HepG2 (cell line): ENCODE measurements at regions not wholly inside any gene's neighbourhood (a gene's known extent, or its start where the extent isn't known, plus 50 kb on each side); places are given as distances from the start of the nearest gene placed in this dataset.

ENCODE experiments used
- CREB1 ChIP-seq, 2 experiments: fragments of 450-650 bp in 1 of 2; IDR thresholded peaks; 2 replicates each; pipeline ENCODE4 v1.6.1; 2016 to 2017; ENCODE audit warnings: control low read depth in 1 of 2, mild to moderate bottlenecking in 1 of 2, missing compliant biosample characterization in 1 of 2, missing genetic modification characterization in 1 of 2
- ELF4 ChIP-seq: sonication (generic); formaldehyde crosslinking; IDR thresholded peaks from 2 replicates; pipeline ENCODE4 v1.5.0; 2020; ENCODE audit warnings: missing genetic modification reagents, mild to moderate bottlenecking, moderate library complexity, borderline replicate concordance
- POLR2A ChIP-seq, 2 experiments: IDR thresholded peaks; 2 replicates each; pipeline ENCODE4 v1.6.1; 2011; ENCODE audit warnings: low read depth in 2 of 2, low read length in 2 of 2, mild to moderate bottlenecking in 1 of 2, moderate library complexity in 1 of 2; ENCODE audit not compliant: insufficient read depth in 1 of 2
- SIN3A ChIP-seq: IDR thresholded peaks from 2 replicates; pipeline ENCODE4 v1.6.1; 2011; ENCODE audit warnings: low read depth, mild to moderate bottlenecking, control low read depth, low read length, borderline replicate concordance
- SUZ12 ChIP-seq: fragments of 150-350 bp; IDR thresholded peaks from 2 replicates; pipeline ENCODE4 v1.6.1; 2014; ENCODE audit warnings: low read depth, low read length
- ZFP37 ChIP-seq: sonication (generic); formaldehyde crosslinking; IDR thresholded peaks from 2 replicates; pipeline ENCODE4 v1.4.0; 2020; ENCODE audit warnings: missing genetic modification reagents, borderline replicate concordance
- ZNF44 ChIP-seq: sonication (generic); formaldehyde crosslinking; IDR thresholded peaks from 2 replicates; pipeline ENCODE4 v1.5.1; 2020; ENCODE audit warnings: mild to moderate bottlenecking, missing genetic modification reagents
- TF ChIP-seq, protein P1 (sequence below), 2 experiments: IDR thresholded peaks; 2 replicates each; pipeline ENCODE4 v1.6.1; 2011 to 2012; ENCODE audit warnings: low read length in 2 of 2, borderline replicate concordance in 1 of 2, low read depth in 1 of 2, mild to moderate bottlenecking in 1 of 2, moderate library complexity in 1 of 2
- TF ChIP-seq, protein P2 (sequence below): sonication (generic); formaldehyde crosslinking; IDR thresholded peaks from 2 replicates; pipeline ENCODE4 v1.4.0; 2020; ENCODE audit warnings: missing genetic modification reagents
- TF ChIP-seq, protein P3 (sequence below): sonication (generic); formaldehyde crosslinking; IDR thresholded peaks from 2 replicates; pipeline ENCODE4 v1.5.0; 2020; ENCODE audit warnings: mild to moderate bottlenecking, missing genetic modification reagents, moderate library complexity
- TF ChIP-seq, protein P4 (sequence below): sonication (generic); formaldehyde crosslinking; IDR thresholded peaks from 2 replicates; pipeline ENCODE4 v1.4.0; 2020; ENCODE audit warnings: low read depth, mild to moderate bottlenecking, missing genetic modification reagents
- TF ChIP-seq, protein P5 (sequence below): sonication (generic); formaldehyde crosslinking; IDR thresholded peaks from 2 replicates; pipeline ENCODE4 v1.4.0; 2020; ENCODE audit warnings: missing genetic modification reagents
- TF ChIP-seq, protein P6 (sequence below): sonication (generic); formaldehyde crosslinking; IDR thresholded peaks from 2 replicates; pipeline ENCODE4 v1.4.0; 2020; ENCODE audit warnings: missing genetic modification reagents, borderline replicate concordance
- TF ChIP-seq, protein P7 (sequence below): IDR thresholded peaks from 2 replicates; pipeline ENCODE4 v1.6.1; 2016; ENCODE audit warnings: low read depth, control low read depth

DNA sequence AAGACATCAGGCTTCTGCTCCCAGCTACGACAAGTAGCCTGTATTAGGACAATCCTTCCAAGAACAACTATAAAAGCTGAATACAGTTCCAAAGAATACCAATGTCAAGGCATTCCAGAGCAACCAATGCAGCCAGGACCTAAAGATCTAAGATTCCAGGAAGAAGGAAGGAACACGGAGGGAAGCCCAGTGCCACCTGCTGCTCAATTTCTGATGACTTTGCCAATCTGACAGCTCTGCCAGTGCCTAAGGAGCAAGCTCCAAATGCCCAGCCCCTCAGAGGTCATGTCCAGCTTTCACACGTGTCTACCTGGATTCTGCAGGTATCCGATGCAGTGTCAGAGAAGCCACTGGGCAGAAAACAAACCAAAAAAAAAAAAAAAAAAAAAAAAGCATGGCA, 164.4 kb downstream of the IRS2 start:
- TF ChIP-seq ZFP37: no peak
- TF ChIP-seq, protein P1, sequence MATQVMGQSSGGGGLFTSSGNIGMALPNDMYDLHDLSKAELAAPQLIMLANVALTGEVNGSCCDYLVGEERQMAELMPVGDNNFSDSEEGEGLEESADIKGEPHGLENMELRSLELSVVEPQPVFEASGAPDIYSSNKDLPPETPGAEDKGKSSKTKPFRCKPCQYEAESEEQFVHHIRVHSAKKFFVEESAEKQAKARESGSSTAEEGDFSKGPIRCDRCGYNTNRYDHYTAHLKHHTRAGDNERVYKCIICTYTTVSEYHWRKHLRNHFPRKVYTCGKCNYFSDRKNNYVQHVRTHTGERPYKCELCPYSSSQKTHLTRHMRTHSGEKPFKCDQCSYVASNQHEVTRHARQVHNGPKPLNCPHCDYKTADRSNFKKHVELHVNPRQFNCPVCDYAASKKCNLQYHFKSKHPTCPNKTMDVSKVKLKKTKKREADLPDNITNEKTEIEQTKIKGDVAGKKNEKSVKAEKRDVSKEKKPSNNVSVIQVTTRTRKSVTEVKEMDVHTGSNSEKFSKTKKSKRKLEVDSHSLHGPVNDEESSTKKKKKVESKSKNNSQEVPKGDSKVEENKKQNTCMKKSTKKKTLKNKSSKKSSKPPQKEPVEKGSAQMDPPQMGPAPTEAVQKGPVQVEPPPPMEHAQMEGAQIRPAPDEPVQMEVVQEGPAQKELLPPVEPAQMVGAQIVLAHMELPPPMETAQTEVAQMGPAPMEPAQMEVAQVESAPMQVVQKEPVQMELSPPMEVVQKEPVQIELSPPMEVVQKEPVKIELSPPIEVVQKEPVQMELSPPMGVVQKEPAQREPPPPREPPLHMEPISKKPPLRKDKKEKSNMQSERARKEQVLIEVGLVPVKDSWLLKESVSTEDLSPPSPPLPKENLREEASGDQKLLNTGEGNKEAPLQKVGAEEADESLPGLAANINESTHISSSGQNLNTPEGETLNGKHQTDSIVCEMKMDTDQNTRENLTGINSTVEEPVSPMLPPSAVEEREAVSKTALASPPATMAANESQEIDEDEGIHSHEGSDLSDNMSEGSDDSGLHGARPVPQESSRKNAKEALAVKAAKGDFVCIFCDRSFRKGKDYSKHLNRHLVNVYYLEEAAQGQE (IDR thresholded peaks at IDR 0.05; ENCODE audit: borderline replicate concordance in 1 of 2, low read depth in 1 of 2, low read length in 2 of 2): no peak
- TF ChIP-seq, protein P2, sequence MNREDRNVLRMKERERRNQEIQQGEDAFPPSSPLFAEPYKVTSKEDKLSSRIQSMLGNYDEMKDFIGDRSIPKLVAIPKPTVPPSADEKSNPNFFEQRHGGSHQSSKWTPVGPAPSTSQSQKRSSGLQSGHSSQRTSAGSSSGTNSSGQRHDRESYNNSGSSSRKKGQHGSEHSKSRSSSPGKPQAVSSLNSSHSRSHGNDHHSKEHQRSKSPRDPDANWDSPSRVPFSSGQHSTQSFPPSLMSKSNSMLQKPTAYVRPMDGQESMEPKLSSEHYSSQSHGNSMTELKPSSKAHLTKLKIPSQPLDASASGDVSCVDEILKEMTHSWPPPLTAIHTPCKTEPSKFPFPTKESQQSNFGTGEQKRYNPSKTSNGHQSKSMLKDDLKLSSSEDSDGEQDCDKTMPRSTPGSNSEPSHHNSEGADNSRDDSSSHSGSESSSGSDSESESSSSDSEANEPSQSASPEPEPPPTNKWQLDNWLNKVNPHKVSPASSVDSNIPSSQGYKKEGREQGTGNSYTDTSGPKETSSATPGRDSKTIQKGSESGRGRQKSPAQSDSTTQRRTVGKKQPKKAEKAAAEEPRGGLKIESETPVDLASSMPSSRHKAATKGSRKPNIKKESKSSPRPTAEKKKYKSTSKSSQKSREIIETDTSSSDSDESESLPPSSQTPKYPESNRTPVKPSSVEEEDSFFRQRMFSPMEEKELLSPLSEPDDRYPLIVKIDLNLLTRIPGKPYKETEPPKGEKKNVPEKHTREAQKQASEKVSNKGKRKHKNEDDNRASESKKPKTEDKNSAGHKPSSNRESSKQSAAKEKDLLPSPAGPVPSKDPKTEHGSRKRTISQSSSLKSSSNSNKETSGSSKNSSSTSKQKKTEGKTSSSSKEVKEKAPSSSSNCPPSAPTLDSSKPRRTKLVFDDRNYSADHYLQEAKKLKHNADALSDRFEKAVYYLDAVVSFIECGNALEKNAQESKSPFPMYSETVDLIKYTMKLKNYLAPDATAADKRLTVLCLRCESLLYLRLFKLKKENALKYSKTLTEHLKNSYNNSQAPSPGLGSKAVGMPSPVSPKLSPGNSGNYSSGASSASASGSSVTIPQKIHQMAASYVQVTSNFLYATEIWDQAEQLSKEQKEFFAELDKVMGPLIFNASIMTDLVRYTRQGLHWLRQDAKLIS (CRISPR knock-in tag): no peak
- TF ChIP-seq POLR2A (IDR thresholded peaks at IDR 0.05; ENCODE audit: insufficient read depth in 1 of 2, low read depth in 2 of 2, low read length in 2 of 2): no peak
- TF ChIP-seq, protein P3, sequence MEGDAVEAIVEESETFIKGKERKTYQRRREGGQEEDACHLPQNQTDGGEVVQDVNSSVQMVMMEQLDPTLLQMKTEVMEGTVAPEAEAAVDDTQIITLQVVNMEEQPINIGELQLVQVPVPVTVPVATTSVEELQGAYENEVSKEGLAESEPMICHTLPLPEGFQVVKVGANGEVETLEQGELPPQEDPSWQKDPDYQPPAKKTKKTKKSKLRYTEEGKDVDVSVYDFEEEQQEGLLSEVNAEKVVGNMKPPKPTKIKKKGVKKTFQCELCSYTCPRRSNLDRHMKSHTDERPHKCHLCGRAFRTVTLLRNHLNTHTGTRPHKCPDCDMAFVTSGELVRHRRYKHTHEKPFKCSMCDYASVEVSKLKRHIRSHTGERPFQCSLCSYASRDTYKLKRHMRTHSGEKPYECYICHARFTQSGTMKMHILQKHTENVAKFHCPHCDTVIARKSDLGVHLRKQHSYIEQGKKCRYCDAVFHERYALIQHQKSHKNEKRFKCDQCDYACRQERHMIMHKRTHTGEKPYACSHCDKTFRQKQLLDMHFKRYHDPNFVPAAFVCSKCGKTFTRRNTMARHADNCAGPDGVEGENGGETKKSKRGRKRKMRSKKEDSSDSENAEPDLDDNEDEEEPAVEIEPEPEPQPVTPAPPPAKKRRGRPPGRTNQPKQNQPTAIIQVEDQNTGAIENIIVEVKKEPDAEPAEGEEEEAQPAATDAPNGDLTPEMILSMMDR: no peak
- TF ChIP-seq, protein P4, sequence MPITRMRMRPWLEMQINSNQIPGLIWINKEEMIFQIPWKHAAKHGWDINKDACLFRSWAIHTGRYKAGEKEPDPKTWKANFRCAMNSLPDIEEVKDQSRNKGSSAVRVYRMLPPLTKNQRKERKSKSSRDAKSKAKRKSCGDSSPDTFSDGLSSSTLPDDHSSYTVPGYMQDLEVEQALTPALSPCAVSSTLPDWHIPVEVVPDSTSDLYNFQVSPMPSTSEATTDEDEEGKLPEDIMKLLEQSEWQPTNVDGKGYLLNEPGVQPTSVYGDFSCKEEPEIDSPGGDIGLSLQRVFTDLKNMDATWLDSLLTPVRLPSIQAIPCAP (CRISPR knock-in tag): no peak
- TF ChIP-seq, protein P5, sequence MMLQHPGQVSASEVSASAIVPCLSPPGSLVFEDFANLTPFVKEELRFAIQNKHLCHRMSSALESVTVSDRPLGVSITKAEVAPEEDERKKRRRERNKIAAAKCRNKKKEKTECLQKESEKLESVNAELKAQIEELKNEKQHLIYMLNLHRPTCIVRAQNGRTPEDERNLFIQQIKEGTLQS: no peak
- no peak for TF ChIP-seq ELF4 (CRISPR knock-in tag)
- no peak for TF ChIP-seq SUZ12
- no peak for TF ChIP-seq ZNF44
- no peak for TF ChIP-seq CREB1 (IDR thresholded peaks at IDR 0.05)
- no peak for TF ChIP-seq CREB1 (CRISPR knock-in tag; IDR thresholded peaks at IDR 0.05)
- no peak for TF ChIP-seq SIN3A
- TF ChIP-seq, protein P6, sequence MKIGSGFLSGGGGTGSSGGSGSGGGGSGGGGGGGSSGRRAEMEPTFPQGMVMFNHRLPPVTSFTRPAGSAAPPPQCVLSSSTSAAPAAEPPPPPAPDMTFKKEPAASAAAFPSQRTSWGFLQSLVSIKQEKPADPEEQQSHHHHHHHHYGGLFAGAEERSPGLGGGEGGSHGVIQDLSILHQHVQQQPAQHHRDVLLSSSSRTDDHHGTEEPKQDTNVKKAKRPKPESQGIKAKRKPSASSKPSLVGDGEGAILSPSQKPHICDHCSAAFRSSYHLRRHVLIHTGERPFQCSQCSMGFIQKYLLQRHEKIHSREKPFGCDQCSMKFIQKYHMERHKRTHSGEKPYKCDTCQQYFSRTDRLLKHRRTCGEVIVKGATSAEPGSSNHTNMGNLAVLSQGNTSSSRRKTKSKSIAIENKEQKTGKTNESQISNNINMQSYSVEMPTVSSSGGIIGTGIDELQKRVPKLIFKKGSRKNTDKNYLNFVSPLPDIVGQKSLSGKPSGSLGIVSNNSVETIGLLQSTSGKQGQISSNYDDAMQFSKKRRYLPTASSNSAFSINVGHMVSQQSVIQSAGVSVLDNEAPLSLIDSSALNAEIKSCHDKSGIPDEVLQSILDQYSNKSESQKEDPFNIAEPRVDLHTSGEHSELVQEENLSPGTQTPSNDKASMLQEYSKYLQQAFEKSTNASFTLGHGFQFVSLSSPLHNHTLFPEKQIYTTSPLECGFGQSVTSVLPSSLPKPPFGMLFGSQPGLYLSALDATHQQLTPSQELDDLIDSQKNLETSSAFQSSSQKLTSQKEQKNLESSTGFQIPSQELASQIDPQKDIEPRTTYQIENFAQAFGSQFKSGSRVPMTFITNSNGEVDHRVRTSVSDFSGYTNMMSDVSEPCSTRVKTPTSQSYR (CRISPR knock-in tag): no peak
- TF ChIP-seq, protein P7, sequence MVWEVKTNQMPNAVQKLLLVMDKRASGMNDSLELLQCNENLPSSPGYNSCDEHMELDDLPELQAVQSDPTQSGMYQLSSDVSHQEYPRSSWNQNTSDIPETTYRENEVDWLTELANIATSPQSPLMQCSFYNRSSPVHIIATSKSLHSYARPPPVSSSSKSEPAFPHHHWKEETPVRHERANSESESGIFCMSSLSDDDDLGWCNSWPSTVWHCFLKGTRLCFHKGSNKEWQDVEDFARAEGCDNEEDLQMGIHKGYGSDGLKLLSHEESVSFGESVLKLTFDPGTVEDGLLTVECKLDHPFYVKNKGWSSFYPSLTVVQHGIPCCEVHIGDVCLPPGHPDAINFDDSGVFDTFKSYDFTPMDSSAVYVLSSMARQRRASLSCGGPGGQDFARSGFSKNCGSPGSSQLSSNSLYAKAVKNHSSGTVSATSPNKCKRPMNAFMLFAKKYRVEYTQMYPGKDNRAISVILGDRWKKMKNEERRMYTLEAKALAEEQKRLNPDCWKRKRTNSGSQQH: no peak
